ENCODE measurements at regions not wholly inside any gene's neighbourhood (a gene's known extent, or its start where the extent isn't known, plus 50 kb on each side); places are given as distances from the start of the nearest gene placed in this dataset.

DNA sequence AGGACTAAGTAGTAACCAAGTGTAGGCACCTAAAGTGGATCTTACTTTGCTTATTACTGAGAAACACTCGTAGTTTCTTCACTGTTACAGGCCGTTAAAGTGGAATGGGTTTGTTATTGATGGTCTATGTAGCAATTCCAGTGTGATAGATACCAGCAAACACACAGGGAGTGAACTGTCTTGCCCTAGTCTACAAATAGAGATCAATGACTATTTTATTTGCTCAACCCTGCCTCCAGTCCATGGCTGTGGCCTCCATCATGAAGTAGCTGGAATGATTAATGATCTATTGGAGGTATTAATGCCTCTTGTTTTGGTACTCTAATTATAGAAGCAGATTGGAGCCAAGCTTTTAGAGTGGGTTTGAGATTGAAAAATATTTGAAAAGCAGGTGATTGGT lies 362.7 kb upstream of the AZI2 start:
- H3K27me3 ChIP-seq (ENCODE audit: insufficient read depth, low read length), result no peaks in the 10 kb centered on the region
- no peak overlapping the region for H2AFZ ChIP-seq (ENCODE audit: low read length)
- H3K79me2 ChIP-seq (ENCODE audit: insufficient read depth, low read length), result no peaks in the 10 kb centered on the region
- H3F3A ChIP-seq (ENCODE audit: insufficient read depth, low read length), result no peaks in the 10 kb centered on the region
- no peak overlapping the region for H3K9ac ChIP-seq (ENCODE audit: low read length)
- H3K4me1 ChIP-seq (ENCODE audit: insufficient read depth, low read length, severe bottlenecking), result no peaks in the 10 kb centered on the region
- no peak overlapping the region for H3K4me3 ChIP-seq (ENCODE audit: low read depth, low read length, poor library complexity, severe bottlenecking)
- H4K20me1 ChIP-seq (ENCODE audit: insufficient read depth, low read length), result no peaks in the 10 kb centered on the region
- H3K9me2 ChIP-seq (ENCODE audit: low read depth, low read length), result no peaks in the 10 kb centered on the region
- no peak for TF ChIP-seq EZH2 (IDR thresholded peaks at IDR 0.05; ENCODE audit: borderline replicate concordance, low read length)
- TF ChIP-seq, protein P1, sequence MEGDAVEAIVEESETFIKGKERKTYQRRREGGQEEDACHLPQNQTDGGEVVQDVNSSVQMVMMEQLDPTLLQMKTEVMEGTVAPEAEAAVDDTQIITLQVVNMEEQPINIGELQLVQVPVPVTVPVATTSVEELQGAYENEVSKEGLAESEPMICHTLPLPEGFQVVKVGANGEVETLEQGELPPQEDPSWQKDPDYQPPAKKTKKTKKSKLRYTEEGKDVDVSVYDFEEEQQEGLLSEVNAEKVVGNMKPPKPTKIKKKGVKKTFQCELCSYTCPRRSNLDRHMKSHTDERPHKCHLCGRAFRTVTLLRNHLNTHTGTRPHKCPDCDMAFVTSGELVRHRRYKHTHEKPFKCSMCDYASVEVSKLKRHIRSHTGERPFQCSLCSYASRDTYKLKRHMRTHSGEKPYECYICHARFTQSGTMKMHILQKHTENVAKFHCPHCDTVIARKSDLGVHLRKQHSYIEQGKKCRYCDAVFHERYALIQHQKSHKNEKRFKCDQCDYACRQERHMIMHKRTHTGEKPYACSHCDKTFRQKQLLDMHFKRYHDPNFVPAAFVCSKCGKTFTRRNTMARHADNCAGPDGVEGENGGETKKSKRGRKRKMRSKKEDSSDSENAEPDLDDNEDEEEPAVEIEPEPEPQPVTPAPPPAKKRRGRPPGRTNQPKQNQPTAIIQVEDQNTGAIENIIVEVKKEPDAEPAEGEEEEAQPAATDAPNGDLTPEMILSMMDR (IDR thresholded peaks at IDR 0.05; ENCODE audit: low read length), result no peak
- H3K36me3 ChIP-seq (ENCODE audit: insufficient read depth, low read length), result no peaks in the 10 kb centered on the region
- no peak overlapping the region for H3K4me2 ChIP-seq (ENCODE audit: low read length)
- no peaks in the 10 kb centered on the region for H3K9me3 ChIP-seq (ENCODE audit: low read length)
- no peak overlapping the region for H3K27ac ChIP-seq (ENCODE audit: low read depth, low read length, poor library complexity, severe bottlenecking)

DNA sequence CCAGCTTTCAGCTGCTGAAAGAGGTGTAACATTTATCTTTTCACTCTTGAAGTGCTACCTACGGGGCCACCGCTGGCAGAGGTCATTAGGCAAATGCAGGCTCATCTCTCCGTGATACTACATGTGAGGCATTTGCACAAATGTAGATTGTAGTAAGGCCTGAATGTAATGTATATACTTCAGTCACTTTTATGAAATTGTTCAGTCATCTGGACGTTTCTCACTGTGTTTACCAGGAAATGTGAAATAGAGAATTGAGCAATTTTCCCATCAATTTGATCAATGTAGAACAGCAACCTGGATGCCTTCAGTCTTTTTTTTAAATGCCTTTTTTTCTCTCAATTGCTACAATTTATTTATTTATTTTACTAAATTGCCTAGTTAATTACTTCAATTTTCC lies 368.3 kb upstream of the AZI2 start:
- Histone ChIP-seq H3K4me1 (ENCODE audit: insufficient read depth, low read length, severe bottlenecking) (no peaks in the 10 kb centered on the region), H3K36me3 (ENCODE audit: insufficient read depth, low read length) (no peaks in the 10 kb centered on the region), H2AFZ (ENCODE audit: low read length) (no peak overlapping the region), H4K20me1 (ENCODE audit: insufficient read depth, low read length) (no peaks in the 10 kb centered on the region), H3K27me3 (ENCODE audit: insufficient read depth, low read length) (no peaks in the 10 kb centered on the region), H3K4me2 (ENCODE audit: low read length) (no peak overlapping the region), H3K9me2 (ENCODE audit: low read depth, low read length) (no peaks in the 10 kb centered on the region), H3K4me3 (ENCODE audit: low read depth, low read length, poor library complexity, severe bottlenecking) (no peak overlapping the region), H3K27ac (ENCODE audit: low read depth, low read length, poor library complexity, severe bottlenecking) (no peak overlapping the region), H3K79me2 (ENCODE audit: insufficient read depth, low read length) (no peaks in the 10 kb centered on the region), H3K9ac (ENCODE audit: low read length) (no peak overlapping the region), H3K9me3 (ENCODE audit: low read length) (no peaks in the 10 kb centered on the region), H3F3A (ENCODE audit: insufficient read depth, low read length) (no peaks in the 10 kb centered on the region)
- TF ChIP-seq, protein P1 (IDR thresholded peaks at IDR 0.05; ENCODE audit: low read length), result no peak
- TF ChIP-seq EZH2 (IDR thresholded peaks at IDR 0.05; ENCODE audit: borderline replicate concordance, low read length), result no peak

DNA sequence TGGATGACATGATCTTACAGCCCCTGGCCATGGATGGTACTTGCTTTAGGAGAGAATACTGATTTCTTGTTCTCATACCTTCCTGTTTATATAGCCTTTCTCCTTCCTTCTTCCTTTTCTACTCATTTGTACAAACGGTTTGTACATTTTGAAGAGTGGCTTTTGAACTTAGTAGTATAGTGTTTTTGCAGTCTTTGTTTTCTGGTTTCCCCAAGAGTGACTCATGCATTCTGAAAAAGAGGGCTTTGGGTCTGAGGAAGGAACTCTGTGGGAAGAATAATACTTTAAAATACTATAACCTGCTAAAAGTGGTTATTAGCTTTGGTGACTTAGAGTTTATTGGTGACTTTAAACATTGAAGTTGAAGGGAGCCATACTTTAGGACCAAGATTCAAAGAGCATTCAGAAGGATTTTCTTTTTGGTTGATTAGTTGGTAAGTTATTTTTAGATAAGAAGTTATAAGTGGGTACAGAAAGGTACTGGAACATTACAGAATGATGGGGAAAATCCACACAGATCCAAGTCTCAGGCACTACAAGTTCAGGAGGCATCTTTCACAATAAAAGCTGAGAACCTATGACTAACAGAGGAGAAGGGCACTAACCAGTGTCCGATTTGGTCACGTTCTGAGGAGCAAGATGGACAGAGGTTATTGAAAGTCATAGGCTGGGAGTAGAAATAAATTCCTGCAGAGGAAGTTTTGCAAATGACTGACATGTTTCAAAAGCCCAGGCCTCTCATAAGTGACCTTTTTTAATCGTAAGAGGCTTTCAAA lies 369.6 kb upstream of the AZI2 start:
- Histone ChIP-seq H3K79me2 (ENCODE audit: insufficient read depth, low read length) (no peaks in the 10 kb centered on the region), H3F3A (ENCODE audit: insufficient read depth, low read length) (no peaks in the 10 kb centered on the region), H3K4me2 (ENCODE audit: low read length) (no peak overlapping the region), H3K36me3 (ENCODE audit: insufficient read depth, low read length) (no peaks in the 10 kb centered on the region), H3K9ac (ENCODE audit: low read length) (no peak overlapping the region), H3K4me3 (ENCODE audit: low read depth, low read length, poor library complexity, severe bottlenecking) (no peak overlapping the region), H3K9me3 (ENCODE audit: low read length) (no peaks in the 10 kb centered on the region), H4K20me1 (ENCODE audit: insufficient read depth, low read length) (no peaks in the 10 kb centered on the region), H3K27me3 (ENCODE audit: insufficient read depth, low read length) (no peaks in the 10 kb centered on the region), H2AFZ (ENCODE audit: low read length) (no peak overlapping the region), H3K9me2 (ENCODE audit: low read depth, low read length) (no peaks in the 10 kb centered on the region), H3K27ac (ENCODE audit: low read depth, low read length, poor library complexity, severe bottlenecking) (no peak overlapping the region), H3K4me1 (ENCODE audit: insufficient read depth, low read length, severe bottlenecking) (no peaks in the 10 kb centered on the region)
- TF ChIP-seq EZH2 (IDR thresholded peaks at IDR 0.05; ENCODE audit: borderline replicate concordance, low read length), result no peak
- TF ChIP-seq, protein P1 (IDR thresholded peaks at IDR 0.05; ENCODE audit: low read length), result no peak
